NT2/D1 (cell line): ENCODE measurements at regions not wholly inside any gene's neighbourhood (a gene's known extent, or its start where the extent isn't known, plus 50 kb on each side); places are given as distances from the start of the nearest gene placed in this dataset.

Source experiments
- SUZ12 ChIP-seq: IDR thresholded peaks from 2 replicates; pipeline ENCODE4 v1.6.1; 2011; ENCODE audit not compliant: insufficient read length, insufficient read depth; ENCODE audit errors: extremely low read depth
- YY1 ChIP-seq: IDR thresholded peaks from 2 replicates; pipeline ENCODE4 v1.6.1; 2011; ENCODE audit not compliant: insufficient read length, insufficient read depth
- ZNF274 ChIP-seq: IDR thresholded peaks from 2 replicates; pipeline ENCODE4 v1.6.1; 2011; ENCODE audit warnings: mild to moderate bottlenecking, low read depth, low read length

DNA sequence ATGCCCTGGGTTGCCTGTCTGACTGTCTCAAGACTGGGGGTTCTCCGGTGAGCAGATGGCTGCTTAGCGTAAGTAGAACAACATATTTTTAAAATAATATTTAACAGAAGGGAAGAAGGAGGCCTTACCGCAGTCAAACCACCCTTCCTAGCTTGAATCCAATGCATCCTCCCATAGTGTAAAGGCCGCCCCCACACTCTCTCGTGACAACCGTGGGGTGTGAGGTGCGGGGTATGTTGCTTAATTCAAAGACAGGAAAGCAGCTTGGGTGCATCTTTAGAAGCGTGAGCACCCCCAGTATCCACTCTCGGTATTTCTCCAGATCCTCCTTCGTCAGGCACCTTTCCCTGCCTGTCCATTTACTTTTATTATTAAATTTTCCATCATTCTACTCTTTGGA is 501.2 kb upstream of the CDH4 start:
- TF ChIP-seq YY1 (no peak), SUZ12 (no peak), ZNF274 (no peak)
